GM18517 (cell line): ENCODE measurements at regions not wholly inside any gene's neighbourhood (a gene's known extent, or its start where the extent isn't known, plus 50 kb on each side); places are given as distances from the start of the nearest gene placed in this dataset.
A peak's percentile ranks its signal among the peaks of the same experiment; 100 is the strongest.
"Not testable (repeated sequence)": the region's sequence is repeated elsewhere in the genome, so short reads cannot be mapped to it uniquely, and the experiment has no call there.

Experiments
- ATAC-seq: cut with Tn5 transposase; IDR thresholded peaks from one replicate; pipeline ENCODE4 v1.9.1; 2021; ENCODE audit warnings: mild to moderate bottlenecking, moderate library complexity; ENCODE audit not compliant: unreplicated experiment

- ATAC-seq = no peak
Measured at GRCh38 chr15:66864086-66864830, 162.2 kb downstream of the SMAD6 start.

- ATAC-seq = no peak
Measured at GRCh38 chr15:66864871-66865281, 162.8 kb downstream of the SMAD6 start.

- peak; percentile 89 for ATAC-seq
Measured at GRCh38 chr15:66865622-66866611, 163.9 kb downstream of the SMAD6 start.

- ATAC-seq = no peak
Measured at GRCh38 chr15:66866656-66867055, 164.6 kb downstream of the SMAD6 start.

GRCh38 chr15:66868918-66869317 is 166.9 kb downstream of the SMAD6 start:
- no peak for ATAC-seq

- no peak for ATAC-seq
Measured at GRCh38 chr15:66870880-66871388, 168.9 kb downstream of the SMAD6 start.

- no peak for ATAC-seq
Measured at GRCh38 chr15:66872405-66872804, 170.4 kb downstream of the SMAD6 start.

GRCh38 chr15:66873331-66873730 is 171.3 kb downstream of the SMAD6 start:
- ATAC-seq = not testable (repeated sequence)

GRCh38 chr15:66873856-66874255 is 171.8 kb downstream of the SMAD6 start:
- no peak for ATAC-seq

- ATAC-seq = no peak
Measured at GRCh38 chr15:66875588-66876420, 173.8 kb downstream of the SMAD6 start.

GRCh38 chr15:66876421-66876730 is 174.3 kb downstream of the SMAD6 start:
- no peak for ATAC-seq

- no peak for ATAC-seq
Measured at GRCh38 chr15:66876731-66877476, 174.9 kb downstream of the SMAD6 start.

- no peak for ATAC-seq
Measured at GRCh38 chr15:66877477-66878271, 175.6 kb downstream of the SMAD6 start.

GRCh38 chr15:66878761-66879160 is 176.7 kb downstream of the SMAD6 start:
- ATAC-seq = no peak

- no peak for ATAC-seq
Measured at GRCh38 chr15:66879531-66880368, 177.7 kb downstream of the SMAD6 start.

- ATAC-seq = no peak
Measured at GRCh38 chr15:66880380-66881155, 178.5 kb downstream of the SMAD6 start.

GRCh38 chr15:66881173-66881905 is 179.3 kb downstream of the SMAD6 start:
- no peak for ATAC-seq
